Lung (tissue), 11 donors: ENCODE measurements at regions not wholly inside any gene's neighbourhood (a gene's known extent, or its start where the extent isn't known, plus 50 kb on each side); places are given as distances from the start of the nearest gene placed in this dataset.

Experiments
- ATAC-seq: fragments of 200-7000 bp; cut with Tn5 transposase; one replicate; pipeline ENCODE4 v1.9.1; 2020; ENCODE audit warnings: moderate number of reproducible peaks; ENCODE audit not compliant: insufficient read depth, low FRiP score
- DNase-seq, 3 donors: peaks; one replicate each; pipeline ENCODE4 v3.0.0-alpha.2; 2013 to 2017
- H3K27ac ChIP-seq, 2 donors: one replicate each; pipeline ENCODE4 v1.5.1; 2013; ENCODE audit warnings: mild to moderate bottlenecking in 2 of 2, moderate library complexity in 2 of 2, control low read depth in 1 of 2, inconsistent platforms in 1 of 2, low read depth in 1 of 2, low read length in 1 of 2
- H3K27me3 ChIP-seq, 3 donors: one replicate each; pipeline ENCODE4 v1.5.1; 2013; ENCODE audit warnings: low read length in 2 of 3; ENCODE audit not compliant: control insufficient read depth in 3 of 3, insufficient read depth in 3 of 3
- H3K36me3 ChIP-seq, 4 donors: one replicate each; pipeline ENCODE4 v1.5.1; 2013; ENCODE audit warnings: low read length in 4 of 4, mild to moderate bottlenecking in 1 of 4, moderate library complexity in 1 of 4; ENCODE audit not compliant: control insufficient read depth in 4 of 4, insufficient read depth in 4 of 4
- H3K4me1 ChIP-seq, 5 donors: one replicate each; pipeline ENCODE4 v1.5.1; 2013; ENCODE audit warnings: low read length in 5 of 5, mild to moderate bottlenecking in 2 of 5, moderate library complexity in 1 of 5; ENCODE audit not compliant: control insufficient read depth in 5 of 5, insufficient read depth in 5 of 5
- H3K4me3 ChIP-seq: one replicate; pipeline ENCODE4 v1.5.1; 2013; ENCODE audit warnings: mild to moderate bottlenecking, control low read depth, moderate library complexity
- H3K9ac ChIP-seq, 2 donors: one replicate each; pipeline ENCODE4 v1.5.1; 2013; ENCODE audit warnings: low read length in 2 of 2, control low read depth in 1 of 2; ENCODE audit not compliant: insufficient read depth in 1 of 2
- H3K9me3 ChIP-seq, 4 donors: one replicate each; pipeline ENCODE4 v1.5.1; 2013; ENCODE audit warnings: low read length in 3 of 4, mild to moderate bottlenecking in 1 of 4, moderate library complexity in 1 of 4; ENCODE audit not compliant: control insufficient read depth in 4 of 4, insufficient read depth in 3 of 4
- CTCF ChIP-seq: IDR thresholded peaks from 2 replicates; pipeline ENCODE4 v1.5.1; 2012; ENCODE audit warnings: mild to moderate bottlenecking; ENCODE audit errors: control extremely low read depth, extremely low read depth
- WGBS, 2 donors: extraction: QIAGEN DNeasy Blood & Tissue Kit; methylation state at CpG; one replicate each; pipeline ENCODE4 v1.1.7; 2013; 5-methylcytosine and 5-hydroxymethylcytosine counted together
- donor health status: control.
- donor health status: control.
- donor health status: Bipolar disorder and iron deficiency.
- donor health status: healthy.
- donor health status: DM: yes; HTN: yes; CAD: no.

GRCh38 chr2:138445227-138445626 is 56.3 kb upstream of the SPOPL start:
- peaks cover 0 to 2% (median 0%) of the 10 kb centered on the region in 4 donors for H3K9me3 ChIP-seq
- H3K4me1 ChIP-seq: peaks cover 0 to 3% (median 0%) of the 10 kb centered on the region in 5 donors
- no peaks in the 10 kb centered on the region for H3K36me3 ChIP-seq
- H3K27me3 ChIP-seq: no peaks in the 10 kb centered on the region
- no peak overlapping the region for H3K27ac ChIP-seq
- no peak for ATAC-seq
- no peak for DNase-seq
- H3K9ac ChIP-seq: no peak overlapping the region
- no peak for TF ChIP-seq CTCF
- H3K4me3 ChIP-seq: no peak overlapping the region
- 96 to 100% methylated on average over 1 of the region's 1 CpG for WGBS, 2 donors

GRCh38 chr2:138446043-138446442 is 55.5 kb upstream of the SPOPL start:
- no peak overlapping the region for H3K9ac ChIP-seq
- no peak for DNase-seq
- no peaks in the 10 kb centered on the region for H3K27me3 ChIP-seq
- 80 to 81% methylated on average over 5 of the region's 5 CpGs for WGBS, 2 donors
- TF ChIP-seq CTCF: no peak
- ATAC-seq: no peak
- H3K27ac ChIP-seq: no peak overlapping the region
- no peaks in the 10 kb centered on the region for H3K36me3 ChIP-seq
- no peak overlapping the region for H3K4me3 ChIP-seq
- H3K9me3 ChIP-seq: peaks cover 0 to 2% (median 0%) of the 10 kb centered on the region in 4 donors
- H3K4me1 ChIP-seq: peaks cover 0 to 3% (median 0%) of the 10 kb centered on the region in 5 donors

- DNase-seq (no peak), ATAC-seq (no peak)
- Histone ChIP-seq H3K27ac (no peak overlapping the region), H3K9me3 (peaks cover 0 to 2% (median 0%) of the 10 kb centered on the region in 4 donors), H3K4me1 (peaks cover 0 to 3% (median 0%) of the 10 kb centered on the region in 5 donors), H3K36me3 (no peaks in the 10 kb centered on the region), H3K9ac (no peak overlapping the region), H3K27me3 (no peaks in the 10 kb centered on the region), H3K4me3 (no peak overlapping the region)
- whole genome bisulfite sequencing, 2 donors: 48 to 57% methylated on average over 2 of the region's 2 CpGs
- no peak for TF ChIP-seq CTCF
Observed at GRCh38 chr2:138447889-138448570, 53.5 kb upstream of the SPOPL start.
